GM12878 (cell line): ENCODE measurements at regions not wholly inside any gene's neighbourhood (a gene's known extent, or its start where the extent isn't known, plus 50 kb on each side); places are given as distances from the start of the nearest gene placed in this dataset.

Source experiments
- ATAC-seq: fragments of 200-7000 bp; cut with Tn5 transposase; 3 replicates; pipeline ENCODE4 v1.9.1; 2020; ENCODE audit warnings: mild to moderate bottlenecking, moderate library complexity
- BruUV-seq: library from RNA; stranded (reverse); fragments of 400-500 nt; replicated peaks from 2 replicates; lab custom pipeline; 2021; lab: Mats Ljungman, UMichigan
- CTCF ChIA-PET: fragments of 300-600 bp; sonication (Branson Sonifier 250); formaldehyde crosslinking; extraction: SDS; loops from one replicate; lab custom pipeline; 2021; ENCODE audit warnings: inconsistent platforms; lab: Yijun Ruan, JAX
- POLR2A ChIA-PET: fragments of 350-600 bp; formaldehyde crosslinking; extraction: SDS; loops from one replicate; lab custom pipeline; 2021; ENCODE audit warnings: inconsistent platforms; lab: Charles Lee
- RAD21 ChIA-PET: fragments of 300-600 bp; sonication (Branson Sonifier 250); formaldehyde crosslinking; loops from one replicate; lab custom pipeline; 2023; ENCODE audit warnings: antibody characterized with exemption; ENCODE audit not compliant: unreplicated experiment; lab: Charles Lee
- SMC1A ChIA-PET: fragments of 300-600 bp; sonication (Branson Sonifier 250); formaldehyde crosslinking; loops from one replicate; lab custom pipeline; 2023; ENCODE audit not compliant: unreplicated experiment, uncharacterized antibody; lab: Charles Lee
- DNase-seq: peaks from one replicate; pipeline ENCODE4 v3.0.0-alpha.2; 2011; ENCODE audit warnings: low read depth, low spot score
- FAIRE-seq: peaks from 3 replicates; lab custom pipeline; 2011; peaks lifted over from hg19 to GRCh38; lab: Jason Lieb, UNC
- H2AFZ ChIP-seq: 2 replicates; pipeline ENCODE4 v1.6.0; 2011; ENCODE audit warnings: low read depth, low read length, control low read depth; ENCODE audit not compliant: control insufficient read depth
- H3K27ac ChIP-seq: 2 replicates; pipeline ENCODE4 v1.5.1; 2011; ENCODE audit warnings: control low read depth; ENCODE audit not compliant: control insufficient read depth, insufficient read depth
- H3K27me3 ChIP-seq, 2 experiments: replicated peaks in 1 of 2; 2 replicates each; pipeline versions ENCODE4 v1.6.0 to v1.6.1; 2011; ENCODE audit warnings: low read length in 1 of 2; ENCODE audit not compliant: control insufficient read depth in 2 of 2, insufficient read depth in 2 of 2
- H3K36me3 ChIP-seq, 2 experiments: 2 replicates each; pipeline ENCODE4 v1.5.1; 2011; ENCODE audit warnings: low read length in 1 of 2; ENCODE audit not compliant: control insufficient read depth in 2 of 2, insufficient read depth in 2 of 2
- H3K4me1 ChIP-seq: 2 replicates; pipeline ENCODE4 v1.6.1; 2011; ENCODE audit warnings: mild to moderate bottlenecking, low read length, moderate library complexity, mixed read lengths; ENCODE audit not compliant: control insufficient read depth, insufficient read depth
- H3K4me2 ChIP-seq: 2 replicates; pipeline ENCODE4 v1.6.0; 2011; ENCODE audit warnings: control low read depth; ENCODE audit not compliant: control insufficient read depth, insufficient read depth
- H3K4me3 ChIP-seq: fragments of 200-600 bp; sonication (generic); 2 replicates; pipeline ENCODE4 v1.5.1; 2016
- H3K79me2 ChIP-seq: 2 replicates; pipeline ENCODE4 v1.6.0; 2011; ENCODE audit warnings: low read length; ENCODE audit not compliant: control insufficient read depth, insufficient read depth
- H3K9ac ChIP-seq: 2 replicates; pipeline ENCODE4 v1.8.0; 2011; ENCODE audit warnings: low read length, control low read depth, mixed read lengths; ENCODE audit not compliant: control insufficient read depth, insufficient read depth
- H3K9me3 ChIP-seq: replicated peaks from 3 replicates; pipeline ENCODE4 v1.5.1; 2011; ENCODE audit warnings: mild to moderate bottlenecking, low read length; ENCODE audit not compliant: control insufficient read depth, insufficient read depth
- H4K20me1 ChIP-seq: 2 replicates; pipeline ENCODE4 v1.6.0; 2011; ENCODE audit not compliant: control insufficient read depth, insufficient read depth
- CEBPB ChIP-seq, 2 experiments: fragments of 150-350 bp in 1 of 2; IDR thresholded peaks; 2 replicates each; pipeline ENCODE4 v1.6.1; 2012 to 2014; ENCODE audit warnings: low read depth in 2 of 2, low read length in 2 of 2, borderline replicate concordance in 1 of 2, inconsistent platforms in 1 of 2
- FOS ChIP-seq: IDR thresholded peaks from 3 replicates; pipeline ENCODE4 v1.6.1; 2011; ENCODE audit warnings: borderline replicate concordance; ENCODE audit not compliant: insufficient read length; ENCODE audit errors: extremely low read depth
- LARP7 ChIP-seq: fragments of 450-650 bp; IDR thresholded peaks from 2 replicates; pipeline ENCODE4 v1.6.1; 2017; ENCODE audit warnings: mild to moderate bottlenecking
- MTA2 ChIP-seq: fragments of 450-650 bp; IDR thresholded peaks from 2 replicates; pipeline ENCODE4 v1.6.1; 2016; ENCODE audit warnings: low read depth, mild to moderate bottlenecking, moderate library complexity
- MTA3 ChIP-seq: IDR thresholded peaks from 2 replicates; pipeline ENCODE4 v1.6.1; 2012; ENCODE audit warnings: low read length, inconsistent platforms, borderline replicate concordance
- NFXL1 ChIP-seq: fragments of 450-650 bp; IDR thresholded peaks from 2 replicates; pipeline ENCODE4 v1.6.1; 2017; ENCODE audit warnings: antibody characterized with exemption, mild to moderate bottlenecking, borderline replicate concordance
- RAD51 ChIP-seq: fragments of 450-650 bp; IDR thresholded peaks from 2 replicates; pipeline ENCODE4 v1.6.1; 2016; ENCODE audit warnings: moderate library complexity, mild to moderate bottlenecking, inconsistent platforms
- TCF3 ChIP-seq: IDR thresholded peaks from 2 replicates; pipeline ENCODE4 v1.6.1; 2012; ENCODE audit warnings: low read depth, mild to moderate bottlenecking, low read length, borderline replicate concordance; ENCODE audit not compliant: insufficient read depth
- TCF7 ChIP-seq: IDR thresholded peaks from 2 replicates; pipeline ENCODE4 v1.6.1; 2014; ENCODE audit warnings: antibody characterized with exemption, borderline replicate concordance
- WGBS: methylation state at CpG from one replicate; pipeline ENCODE4 v1.1.6; 2016; ENCODE audit warnings: low lambda C conversion rate; ENCODE audit not compliant: insufficient replicate concordance, insufficient coverage; ENCODE audit errors: missing lambda C conversion rate; 5-methylcytosine and 5-hydroxymethylcytosine counted together
- in situ Hi-C: fragments of 300-500 bp; cut with MboI; formaldehyde crosslinking; loops from 9 replicates; pipeline ENCODE4 v1.14.3; 2018; ENCODE audit warnings: mixed read lengths
- intact Hi-C: fragments of 100-400 bp; cut with micrococcal nuclease; formaldehyde crosslinking; loops from one replicate; pipeline ENCODE4 v1.14.2; 2022; ENCODE audit not compliant: unreplicated experiment
- TF ChIP-seq, protein P1 (sequence below): IDR thresholded peaks from 2 replicates; pipeline ENCODE4 v1.6.1; 2011; ENCODE audit warnings: low read depth, mild to moderate bottlenecking, low read length, moderate library complexity, borderline replicate concordance; ENCODE audit errors: extremely low read depth
- TF ChIP-seq, protein P2 (sequence below): fragments of 450-650 bp; formaldehyde crosslinking; IDR thresholded peaks from 2 replicates; pipeline ENCODE4 v1.5.0; 2022; ENCODE audit warnings: mild to moderate bottlenecking, missing genetic modification characterization

DNA sequence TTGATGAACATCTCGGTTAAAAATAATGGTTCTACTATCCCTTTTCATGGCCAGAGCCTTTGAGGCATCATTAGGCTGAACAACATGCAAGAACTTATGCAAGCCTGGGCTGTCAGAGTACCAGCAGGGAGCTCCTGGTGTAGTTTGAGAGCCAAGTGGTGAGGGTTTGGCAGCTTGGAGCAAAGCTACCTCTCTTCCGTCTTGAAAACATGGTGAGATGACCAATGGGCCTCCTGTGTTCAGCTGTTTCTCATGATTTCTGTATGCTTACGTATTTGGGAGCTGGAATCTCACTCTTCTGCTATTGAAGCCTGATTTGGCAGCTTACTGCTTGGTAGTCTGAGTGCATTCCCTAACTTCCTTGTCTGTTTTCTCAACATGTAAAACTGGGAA is 150.4 kb downstream of the CXCL12 start:
- POLR2A ChIA-PET = no interaction called here
- RAD21 ChIA-PET = no interaction called here
- Histone ChIP-seq H3K9me3 (no peaks in the 10 kb centered on the region; the same call in 2 of the 3 replicates), H3K79me2 (no peaks in the 10 kb centered on the region), H2AFZ (no peak overlapping the region), H3K4me1 (no peaks in the 10 kb centered on the region), H3K27ac (no peak overlapping the region), H3K9ac (no peak overlapping the region), H3K4me3 (no peak overlapping the region), H4K20me1 (no peaks in the 10 kb centered on the region), H3K36me3 (no peaks in the 10 kb centered on the region), H3K27me3 (no peaks in the 10 kb centered on the region; a peak in 1 of 4 replicates), H3K4me2 (no peak overlapping the region)
- CTCF ChIA-PET = no interaction called here
- no peak for ATAC-seq
- intact Hi-C loops = no loop called here
- no peak for DNase-seq
- SMC1A ChIA-PET = interaction anchor here (1.1 kb wide), 1 partner anchor 9 kb away, joined by 3 read pairs; no protein-coding TSS in a partner anchor
- BruUV-seq = no TSS peak
- no peak for TF ChIP-seq RAD51
- WGBS = 25% methylated on average over 3 of the region's 3 CpGs
- in situ Hi-C loops = no loop called here
- no peak for FAIRE-seq

DNA sequence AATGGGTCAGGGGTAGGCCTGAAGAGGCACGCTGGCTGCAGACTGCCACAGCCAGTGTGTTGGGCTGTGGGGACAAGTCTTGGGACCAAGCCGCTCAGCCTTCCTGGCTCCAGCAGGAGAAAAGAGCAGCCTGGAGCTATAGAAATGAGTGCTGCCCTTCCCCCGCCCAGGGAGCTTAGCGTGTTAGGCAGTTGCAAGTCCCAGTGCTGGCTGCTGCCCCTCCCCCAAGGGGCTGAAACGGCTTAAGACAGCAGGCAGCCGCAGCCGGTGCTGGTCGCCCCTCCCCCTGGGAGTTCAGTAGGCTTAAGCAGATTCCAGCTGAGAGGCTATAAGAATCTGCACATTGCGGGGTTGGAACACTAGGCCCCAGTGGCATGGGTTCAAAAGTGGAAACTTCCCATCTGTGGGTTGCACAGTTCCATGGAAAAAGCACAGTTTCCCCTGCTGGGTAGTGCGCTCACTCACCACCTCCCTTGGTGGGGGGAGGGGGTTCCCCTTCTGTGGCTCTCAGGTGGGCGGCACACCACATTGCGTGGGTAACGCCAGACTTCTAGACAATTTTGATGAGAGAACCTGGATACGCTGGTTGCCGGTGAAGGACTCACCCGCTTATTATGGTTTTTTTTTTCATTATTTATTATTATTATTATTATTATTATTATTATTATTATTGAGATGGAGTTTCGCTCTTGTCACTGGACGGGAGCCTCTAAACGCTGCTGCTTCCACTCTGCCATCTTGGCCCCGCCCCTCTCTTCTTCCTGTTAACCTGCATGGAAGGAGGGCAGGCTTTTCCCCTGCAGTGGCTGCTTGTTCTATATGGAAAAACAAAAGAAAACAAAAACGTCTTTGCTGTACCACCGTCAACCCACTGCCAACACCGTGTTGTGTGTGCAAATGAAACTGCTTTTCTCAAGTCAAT is 151.1 kb downstream of the CXCL12 start:
- DNase-seq (no peak), FAIRE-seq (no peak), ATAC-seq (no peak)
- SMC1A ChIA-PET = no interaction called here
- no peak overlapping the region for H3K4me3 ChIP-seq
- H3K9me3 ChIP-seq = no peaks in the 10 kb centered on the region; the same call in 2 of the 3 replicates
- H3K27ac ChIP-seq = no peak overlapping the region
- POLR2A ChIA-PET = no interaction called here
- 61% methylated on average over 23 of the region's 23 CpGs for WGBS
- in situ Hi-C loops (no loop called here), intact Hi-C loops (no loop called here)
- no peaks in the 10 kb centered on the region for H3K4me1 ChIP-seq
- H3K27me3 ChIP-seq = no peaks in the 10 kb centered on the region; a peak in 1 of 4 replicates
- RAD21 ChIA-PET = no interaction called here
- H2AFZ ChIP-seq = no peak overlapping the region
- H3K9ac ChIP-seq = no peak overlapping the region
- BruUV-seq = no TSS peak
- H4K20me1 ChIP-seq = no peaks in the 10 kb centered on the region
- no peaks in the 10 kb centered on the region for H3K79me2 ChIP-seq
- no peaks in the 10 kb centered on the region for H3K36me3 ChIP-seq
- no peak overlapping the region for H3K4me2 ChIP-seq
- CTCF ChIA-PET = no interaction called here
- TF ChIP-seq LARP7 = no peak
- TF ChIP-seq TCF7 = no peak
- TF ChIP-seq CEBPB (IDR thresholded peaks at IDR 0.05; ENCODE audit: borderline replicate concordance in 1 of 2, low read depth in 2 of 2, low read length in 2 of 2) = no peak
- no peak for TF ChIP-seq FOS
- TF ChIP-seq MTA2 = no peak
- TF ChIP-seq TCF3 = no peak
- no peak for TF ChIP-seq RAD51
- TF ChIP-seq, protein P1, sequence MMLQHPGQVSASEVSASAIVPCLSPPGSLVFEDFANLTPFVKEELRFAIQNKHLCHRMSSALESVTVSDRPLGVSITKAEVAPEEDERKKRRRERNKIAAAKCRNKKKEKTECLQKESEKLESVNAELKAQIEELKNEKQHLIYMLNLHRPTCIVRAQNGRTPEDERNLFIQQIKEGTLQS = no peak
- TF ChIP-seq MTA3 = no peak
- no peak for TF ChIP-seq NFXL1
- TF ChIP-seq, protein P2, sequence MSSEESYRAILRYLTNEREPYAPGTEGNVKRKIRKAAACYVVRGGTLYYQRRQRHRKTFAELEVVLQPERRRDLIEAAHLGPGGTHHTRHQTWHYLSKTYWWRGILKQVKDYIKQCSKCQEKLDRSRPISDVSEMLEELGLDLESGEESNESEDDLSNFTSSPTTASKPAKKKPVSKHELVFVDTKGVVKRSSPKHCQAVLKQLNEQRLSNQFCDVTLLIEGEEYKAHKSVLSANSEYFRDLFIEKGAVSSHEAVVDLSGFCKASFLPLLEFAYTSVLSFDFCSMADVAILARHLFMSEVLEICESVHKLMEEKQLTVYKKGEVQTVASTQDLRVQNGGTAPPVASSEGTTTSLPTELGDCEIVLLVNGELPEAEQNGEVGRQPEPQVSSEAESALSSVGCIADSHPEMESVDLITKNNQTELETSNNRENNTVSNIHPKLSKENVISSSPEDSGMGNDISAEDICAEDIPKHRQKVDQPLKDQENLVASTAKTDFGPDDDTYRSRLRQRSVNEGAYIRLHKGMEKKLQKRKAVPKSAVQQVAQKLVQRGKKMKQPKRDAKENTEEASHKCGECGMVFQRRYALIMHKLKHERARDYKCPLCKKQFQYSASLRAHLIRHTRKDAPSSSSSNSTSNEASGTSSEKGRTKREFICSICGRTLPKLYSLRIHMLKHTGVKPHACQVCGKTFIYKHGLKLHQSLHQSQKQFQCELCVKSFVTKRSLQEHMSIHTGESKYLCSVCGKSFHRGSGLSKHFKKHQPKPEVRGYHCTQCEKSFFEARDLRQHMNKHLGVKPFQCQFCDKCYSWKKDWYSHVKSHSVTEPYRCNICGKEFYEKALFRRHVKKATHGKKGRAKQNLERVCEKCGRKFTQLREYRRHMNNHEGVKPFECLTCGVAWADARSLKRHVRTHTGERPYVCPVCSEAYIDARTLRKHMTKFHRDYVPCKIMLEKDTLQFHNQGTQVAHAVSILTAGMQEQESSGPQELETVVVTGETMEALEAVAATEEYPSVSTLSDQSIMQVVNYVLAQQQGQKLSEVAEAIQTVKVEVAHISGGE (CRISPR knock-in tag) = no peak
